Fibroblast of lung (primary cell): ENCODE measurements at regions not wholly inside any gene's neighbourhood (a gene's known extent, or its start where the extent isn't known, plus 50 kb on each side); places are given as distances from the start of the nearest gene placed in this dataset.

ENCODE experiments used
- EZH2 ChIP-seq: IDR thresholded peaks from 2 replicates; pipeline ENCODE4 v1.5.1; 2012; ENCODE audit warnings: low read length, control low read depth, mild to moderate bottlenecking; ENCODE audit errors: missing control alignments
- TF ChIP-seq, protein P1 (sequence below), 2 donors: IDR thresholded peaks in 1 of 2; conservative IDR thresholded peaks in 1 of 2; 1 replicate in 1 of 2; 2 replicates in 1 of 2; pipeline ENCODE4 v1.5.1; 2011 to 2012; ENCODE audit warnings: low read length in 2 of 2, control low read depth in 1 of 2, inconsistent platforms in 1 of 2, low read depth in 1 of 2, mild to moderate bottlenecking in 1 of 2

DNA sequence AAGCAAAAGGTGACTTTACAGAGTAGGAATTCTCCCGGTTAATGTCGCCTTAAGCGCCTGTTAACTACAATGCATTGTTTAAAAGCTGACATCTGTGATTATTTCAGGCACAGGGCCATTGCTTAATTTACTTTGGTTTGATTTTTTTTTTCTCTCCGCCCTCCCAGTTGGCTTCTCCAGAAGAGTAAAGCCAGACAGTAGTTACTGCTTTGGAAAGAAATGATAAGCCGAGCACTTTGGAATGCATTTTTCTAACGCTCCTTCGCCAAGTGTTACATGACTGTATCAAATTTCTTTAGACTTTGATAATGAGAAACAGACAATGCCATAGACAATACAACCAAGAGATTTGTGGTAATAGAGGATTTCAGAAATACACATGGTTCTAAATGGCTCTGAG is 383.0 kb upstream of the TENM3 start:
- no peak for TF ChIP-seq EZH2
- TF ChIP-seq, protein P1, sequence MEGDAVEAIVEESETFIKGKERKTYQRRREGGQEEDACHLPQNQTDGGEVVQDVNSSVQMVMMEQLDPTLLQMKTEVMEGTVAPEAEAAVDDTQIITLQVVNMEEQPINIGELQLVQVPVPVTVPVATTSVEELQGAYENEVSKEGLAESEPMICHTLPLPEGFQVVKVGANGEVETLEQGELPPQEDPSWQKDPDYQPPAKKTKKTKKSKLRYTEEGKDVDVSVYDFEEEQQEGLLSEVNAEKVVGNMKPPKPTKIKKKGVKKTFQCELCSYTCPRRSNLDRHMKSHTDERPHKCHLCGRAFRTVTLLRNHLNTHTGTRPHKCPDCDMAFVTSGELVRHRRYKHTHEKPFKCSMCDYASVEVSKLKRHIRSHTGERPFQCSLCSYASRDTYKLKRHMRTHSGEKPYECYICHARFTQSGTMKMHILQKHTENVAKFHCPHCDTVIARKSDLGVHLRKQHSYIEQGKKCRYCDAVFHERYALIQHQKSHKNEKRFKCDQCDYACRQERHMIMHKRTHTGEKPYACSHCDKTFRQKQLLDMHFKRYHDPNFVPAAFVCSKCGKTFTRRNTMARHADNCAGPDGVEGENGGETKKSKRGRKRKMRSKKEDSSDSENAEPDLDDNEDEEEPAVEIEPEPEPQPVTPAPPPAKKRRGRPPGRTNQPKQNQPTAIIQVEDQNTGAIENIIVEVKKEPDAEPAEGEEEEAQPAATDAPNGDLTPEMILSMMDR (conservative IDR thresholded peaks at IDR 0.05 in 1 of 2, IDR thresholded peaks at IDR 0.05 in 1 of 2; ENCODE audit: low read depth in 1 of 2, low read length in 2 of 2), result no peak
